Sigmoid colon (tissue), 4 donors: ENCODE measurements at regions not wholly inside any gene's neighbourhood (a gene's known extent, or its start where the extent isn't known, plus 50 kb on each side); places are given as distances from the start of the nearest gene placed in this dataset.

ENCODE experiments used
- POLR2A ChIP-seq, 2 donors: fragments of 450-650 bp; IDR thresholded peaks; one replicate each; pipeline ENCODE4 v1.6.1; 2016; ENCODE audit warnings: antibody characterized with exemption in 2 of 2, mild to moderate bottlenecking in 2 of 2, moderate library complexity in 2 of 2
- POLR2AphosphoS5 ChIP-seq, 4 donors: sonication (generic); formaldehyde crosslinking; IDR thresholded peaks; one replicate each; pipeline ENCODE4 v1.6.1; 2017; ENCODE audit warnings: antibody characterized with exemption in 4 of 4

GRCh38 chr19:31160336-31160926 is 188.8 kb downstream of the TSHZ3 start:
- TF ChIP-seq POLR2A (IDR thresholded peaks at IDR 0.05): no peak
- TF ChIP-seq POLR2AphosphoS5 (IDR thresholded peaks at IDR 0.05): no peak
